PC-9 (cell line): ENCODE measurements at regions not wholly inside any gene's neighbourhood (a gene's known extent, or its start where the extent isn't known, plus 50 kb on each side); places are given as distances from the start of the nearest gene placed in this dataset.

Source experiments
- BruUV-seq: library from RNA; stranded (reverse); fragments of 400-500 nt; replicated peaks from 2 replicates; lab custom pipeline; 2021; lab: Mats Ljungman, UMichigan
- CTCF ChIA-PET: fragments of 300-600 bp; sonication (Branson Sonifier 250); formaldehyde crosslinking; loops from one replicate; lab custom pipeline; 2022; ENCODE audit warnings: antibody characterized with exemption; lab: Charles Lee
- POLR2A ChIA-PET: fragments of 300-600 bp; sonication (Branson Sonifier 250); formaldehyde crosslinking; loops from one replicate; lab custom pipeline; 2022; ENCODE audit warnings: antibody characterized with exemption; ENCODE audit not compliant: unreplicated experiment; lab: Charles Lee
- DNase-seq, 2 experiments: peaks; one replicate each; pipeline versions ENCODE4 v3.0.0 to v3.0.0-alpha.2; 2015 to 2022; ENCODE audit warnings: mixed read lengths in 1 of 2
- H2AFZ ChIP-seq: fragments of 200-600 bp; sonication (generic); 2 replicates; pipeline ENCODE4 v1.8.1; 2017; ENCODE audit warnings: antibody characterized with exemption
- H3F3A ChIP-seq: fragments of 200-600 bp; sonication (generic); 2 replicates; pipeline ENCODE4 v1.8.1; 2017; ENCODE audit warnings: antibody characterized with exemption, mild to moderate bottlenecking, low read depth; ENCODE audit not compliant: insufficient read depth
- H3K27ac ChIP-seq: fragments of 200-600 bp; sonication (generic); 2 replicates; pipeline ENCODE4 v1.6.1; 2016; ENCODE audit warnings: mixed run types
- H3K27me3 ChIP-seq: fragments of 200-600 bp; sonication (generic); 2 replicates; pipeline ENCODE4 v1.6.1; 2016; ENCODE audit warnings: low read depth, mixed run types; ENCODE audit not compliant: insufficient read depth
- H3K36me3 ChIP-seq: fragments of 200-600 bp; sonication (generic); 2 replicates; pipeline ENCODE4 v1.6.1; 2016; ENCODE audit warnings: low read depth, mixed run types
- H3K4me1 ChIP-seq: fragments of 200-600 bp; sonication (generic); replicated peaks from 2 replicates; pipeline ENCODE4 v1.6.1; 2016; ENCODE audit warnings: mixed run types; ENCODE audit not compliant: insufficient read depth
- H3K4me2 ChIP-seq: fragments of 200-600 bp; sonication (generic); 2 replicates; pipeline ENCODE4 v1.6.1; 2017; ENCODE audit warnings: mixed run types
- H3K4me3 ChIP-seq: fragments of 200-600 bp; sonication (generic); 2 replicates; pipeline ENCODE4 v1.6.1; 2016; ENCODE audit warnings: mixed run types
- H3K79me2 ChIP-seq: fragments of 200-600 bp; sonication (generic); 2 replicates; pipeline ENCODE4 v1.6.1; 2017; ENCODE audit warnings: low read depth, mixed run types
- H3K9me2 ChIP-seq: fragments of 200-600 bp; sonication (generic); 2 replicates; pipeline ENCODE4 v1.8.1; 2017; ENCODE audit warnings: mild to moderate bottlenecking; ENCODE audit not compliant: insufficient read depth
- H3K9me3 ChIP-seq: fragments of 200-600 bp; sonication (generic); 2 replicates; pipeline ENCODE4 v1.8.1; 2016; ENCODE audit warnings: low read depth; ENCODE audit not compliant: insufficient read depth
- H4K20me1 ChIP-seq: fragments of 200-600 bp; sonication (generic); 2 replicates; pipeline ENCODE4 v1.8.1; 2017; ENCODE audit not compliant: insufficient read depth
- CTCF ChIP-seq: fragments of 200-600 bp; sonication (generic); conservative IDR thresholded peaks from 2 replicates; pipeline ENCODE4 v1.6.1; 2017; ENCODE audit warnings: mixed run types, antibody characterized with exemption, mild to moderate bottlenecking, moderate library complexity
- EZH2 ChIP-seq: fragments of 200-600 bp; sonication (generic); IDR thresholded peaks from 2 replicates; pipeline ENCODE4 v1.8.0; 2017; ENCODE audit warnings: antibody characterized with exemption, low read depth
- intact Hi-C: fragments of 100-400 bp; cut with micrococcal nuclease; formaldehyde crosslinking; loops from one replicate; pipeline ENCODE4 v1.10.0; 2022; ENCODE audit not compliant: unreplicated experiment

GRCh38 chr6:103198386-103198785, 1661.3 kb downstream of the HACE1 start:
- Histone ChIP-seq H3K4me3 (no peak overlapping the region), H3K27me3 (no peaks in the 10 kb centered on the region), H3F3A (no peaks in the 10 kb centered on the region), H3K9me2 (no peaks in the 10 kb centered on the region; the same call in none of the 2 replicates), H3K36me3 (no peaks in the 10 kb centered on the region), H3K4me1 (no peaks in the 10 kb centered on the region), H2AFZ (no peak overlapping the region), H3K9me3 (0 out of 2 replicates have a peak, but pooled peaks cover 3% of the 10 kb centered on the region), H3K27ac (no peak overlapping the region), H3K4me2 (no peak overlapping the region), H3K79me2 (no peaks in the 10 kb centered on the region), H4K20me1 (no peaks in the 10 kb centered on the region; the same call in 1 of the 2 replicates)
- intact Hi-C loops, result no loop called here
- POLR2A ChIA-PET, result no interaction called here
- BruUV-seq, result no TSS peak
- TF ChIP-seq CTCF (no peak), EZH2 (no peak)
- DNase-seq, result no peak
- CTCF ChIA-PET, result no interaction called here

GRCh38 chr6:103193413-103193812, 1666.3 kb downstream of the HACE1 start:
- Histone ChIP-seq H3K4me3 (no peak overlapping the region), H3K27me3 (no peaks in the 10 kb centered on the region), H3K4me2 (no peak overlapping the region), H3K9me3 (0 out of 2 replicates have a peak, but pooled peaks cover 3% of the 10 kb centered on the region), H3K79me2 (no peaks in the 10 kb centered on the region), H3K36me3 (no peaks in the 10 kb centered on the region), H3K9me2 (no peaks in the 10 kb centered on the region; the same call in none of the 2 replicates), H3K27ac (no peak overlapping the region), H4K20me1 (no peaks in the 10 kb centered on the region; the same call in 1 of the 2 replicates), H2AFZ (no peak overlapping the region), H3K4me1 (no peaks in the 10 kb centered on the region), H3F3A (no peaks in the 10 kb centered on the region)
- BruUV-seq, result no TSS peak
- TF ChIP-seq CTCF, result no peak
- ChIA-PET CTCF (no interaction called here), POLR2A (no interaction called here)
- DNase-seq, result no peak
- intact Hi-C loops, result no loop called here

GRCh38 chr6:103191391-103192093, 1668.2 kb downstream of the HACE1 start:
- CTCF ChIA-PET, result no interaction called here
- H3K9me3 ChIP-seq, result no peaks in the 10 kb centered on the region
- POLR2A ChIA-PET, result no interaction called here

More at GRCh38 chr6:103191391-103192093, 1668.2 kb downstream of the HACE1 start:
- Histone ChIP-seq H3K9me2 (no peaks in the 10 kb centered on the region; the same call in none of the 2 replicates), H2AFZ (no peak overlapping the region), H3K4me1 (no peaks in the 10 kb centered on the region), H3F3A (no peaks in the 10 kb centered on the region), H3K4me2 (no peak overlapping the region), H3K79me2 (no peaks in the 10 kb centered on the region), H3K36me3 (no peaks in the 10 kb centered on the region), H4K20me1 (peaks cover 4% of the 10 kb centered on the region; the same call in 1 of the 2 replicates), H3K27ac (no peak overlapping the region), H3K4me3 (no peak overlapping the region), H3K27me3 (no peaks in the 10 kb centered on the region)
- no peak for DNase-seq
- intact Hi-C loops, result no loop called here
- no TSS peak for BruUV-seq
- TF ChIP-seq CTCF, result no peak
- TF ChIP-seq EZH2, result no peak
